Spleen (tissue), 11 donors: ENCODE measurements at regions not wholly inside any gene's neighbourhood (a gene's known extent, or its start where the extent isn't known, plus 50 kb on each side); places are given as distances from the start of the nearest gene placed in this dataset.

Experiments used
- DNase-seq: peaks from one replicate; pipeline ENCODE4 v3.0.0-alpha.2; 2020
- H3K27ac ChIP-seq, 8 donors: fragments of 200-600 bp; sonication (generic) in 7 of 8; 1 replicate in 4 of 8; 2 replicates in 4 of 8; pipeline versions ENCODE4 v1.5.0 to v1.8.0; 2016 to 2021; ENCODE audit warnings: inconsistent platforms in 4 of 8, mild to moderate bottlenecking in 4 of 8, moderate library complexity in 1 of 8
- H3K27me3 ChIP-seq, 7 donors: fragments of 200-600 bp; sonication (generic) in 6 of 7; replicated peaks in 1 of 7; 1 replicate in 4 of 7; 2 replicates in 3 of 7; pipeline versions ENCODE4 v1.5.0 to v1.8.0; 2016 to 2021; ENCODE audit warnings: inconsistent platforms in 3 of 7, mild to moderate bottlenecking in 1 of 7
- H3K36me3 ChIP-seq, 6 donors: fragments of 200-600 bp; sonication (generic) in 5 of 6; 1 replicate in 4 of 6; 2 replicates in 2 of 6; pipeline versions ENCODE4 v1.5.0 to v1.8.0; 2016 to 2021; ENCODE audit warnings: inconsistent platforms in 2 of 6
- H3K4me1 ChIP-seq, 6 donors: fragments of 200-600 bp; sonication (generic) in 5 of 6; 1 replicate in 3 of 6; 2 replicates in 3 of 6; pipeline versions ENCODE4 v1.5.0 to v1.8.0; 2016 to 2021; ENCODE audit warnings: inconsistent platforms in 3 of 6
- H3K4me3 ChIP-seq, 8 donors: fragments of 200-600 bp; sonication (generic) in 7 of 8; 1 replicate in 4 of 8; 2 replicates in 4 of 8; pipeline versions ENCODE4 v1.5.0 to v1.8.0; 2016 to 2021; ENCODE audit warnings: inconsistent platforms in 4 of 8, mild to moderate bottlenecking in 4 of 8, moderate library complexity in 2 of 8
- H3K9me3 ChIP-seq, 8 donors: fragments of 200-600 bp; sonication (generic) in 7 of 8; 1 replicate in 4 of 8; 2 replicates in 4 of 8; pipeline versions ENCODE4 v1.5.0 to v1.8.0; 2016 to 2021; ENCODE audit warnings: inconsistent platforms in 4 of 8
- CTCF ChIP-seq, 11 experiments: fragments of 200-600 bp in 7 of 11; fragments of 450-650 bp in 4 of 11; sonication (generic) in 4 of 11; IDR thresholded peaks in 8 of 11; conservative IDR thresholded peaks in 3 of 11; 1 replicate in 7 of 11; 2 replicates in 4 of 11; pipeline versions ENCODE4 v1.4.0 to v1.8.0; 2016 to 2021; ENCODE audit warnings: antibody characterized with exemption in 11 of 11, inconsistent platforms in 4 of 11, mild to moderate bottlenecking in 1 of 11
- POLR2A ChIP-seq, 3 donors: fragments of 450-650 bp; IDR thresholded peaks; one replicate each; pipeline ENCODE4 v1.5.1; 2017; ENCODE audit warnings: antibody characterized with exemption in 3 of 3, mild to moderate bottlenecking in 1 of 3
- POLR2AphosphoS5 ChIP-seq, 3 donors: sonication (generic); formaldehyde crosslinking; IDR thresholded peaks; one replicate each; pipeline ENCODE4 v1.5.1; 2017; ENCODE audit warnings: antibody characterized with exemption in 3 of 3
- WGBS, 5 donors: extraction: QIAGEN DNeasy Blood & Tissue Kit in 3 of 5; methylation state at CpG; one replicate each; pipeline versions ENCODE4 v1.1.5 to v1.1.7; 2013 to 2018; 5-methylcytosine and 5-hydroxymethylcytosine counted together
- intact Hi-C: fragments of 100-400 bp; cut with DNase I; formaldehyde crosslinking; loops from one replicate; pipeline ENCODE4 v1.15.0; 2023; ENCODE audit warnings: low total_unique reads
- donor health status: healthy with polysubstance abuse.
- donor health status: DM: no; HTN: no; CAD: no; lungs with moderate emphysema.
- donor health status: DM: no; HTN: no; CAD: no.
- donor health status: Bipolar disorder and iron deficiency.
- donor health status: healthy.
- donor health status: DM: no; HTN: no; CAD: no.
- donor health status: DM: yes; HTN: yes; CAD: no.

GRCh38 chr3:150144191-150144708 lies 173.6 kb upstream of the PFN2 start:
- H3K27ac ChIP-seq: no peak overlapping the region
- WGBS, 5 donors: 65 to 74% (median 71%) methylated on average over 6 of the region's 6 CpGs
- intact Hi-C loops: no loop called here
- H3K9me3 ChIP-seq: no peaks in the 10 kb centered on the region
- TF ChIP-seq POLR2A (IDR thresholded peaks at IDR 0.05): no peak
- TF ChIP-seq CTCF (IDR thresholded peaks at IDR 0.05 in 8 of 11, conservative IDR thresholded peaks at IDR 0.05 in 3 of 11): no peak
- TF ChIP-seq POLR2AphosphoS5 (IDR thresholded peaks at IDR 0.05): no peak
- H3K36me3 ChIP-seq: no peaks in the 10 kb centered on the region
- H3K4me3 ChIP-seq: no peak overlapping the region
- H3K4me1 ChIP-seq: no peaks in the 10 kb centered on the region
- no peaks in the 10 kb centered on the region for H3K27me3 ChIP-seq
- DNase-seq: no peak

GRCh38 chr3:150142936-150143335 lies 172.2 kb upstream of the PFN2 start:
- Histone ChIP-seq H3K4me3 (no peak overlapping the region), H3K27ac (no peak overlapping the region), H3K9me3 (no peaks in the 10 kb centered on the region), H3K27me3 (no peaks in the 10 kb centered on the region), H3K36me3 (no peaks in the 10 kb centered on the region), H3K4me1 (no peaks in the 10 kb centered on the region)
- DNase-seq: no peak
- intact Hi-C loops: no loop called here
- TF ChIP-seq POLR2AphosphoS5 (IDR thresholded peaks at IDR 0.05): no peak
- no peak for TF ChIP-seq POLR2A (IDR thresholded peaks at IDR 0.05)
- TF ChIP-seq CTCF (IDR thresholded peaks at IDR 0.05 in 8 of 11, conservative IDR thresholded peaks at IDR 0.05 in 3 of 11): no peak

DNA sequence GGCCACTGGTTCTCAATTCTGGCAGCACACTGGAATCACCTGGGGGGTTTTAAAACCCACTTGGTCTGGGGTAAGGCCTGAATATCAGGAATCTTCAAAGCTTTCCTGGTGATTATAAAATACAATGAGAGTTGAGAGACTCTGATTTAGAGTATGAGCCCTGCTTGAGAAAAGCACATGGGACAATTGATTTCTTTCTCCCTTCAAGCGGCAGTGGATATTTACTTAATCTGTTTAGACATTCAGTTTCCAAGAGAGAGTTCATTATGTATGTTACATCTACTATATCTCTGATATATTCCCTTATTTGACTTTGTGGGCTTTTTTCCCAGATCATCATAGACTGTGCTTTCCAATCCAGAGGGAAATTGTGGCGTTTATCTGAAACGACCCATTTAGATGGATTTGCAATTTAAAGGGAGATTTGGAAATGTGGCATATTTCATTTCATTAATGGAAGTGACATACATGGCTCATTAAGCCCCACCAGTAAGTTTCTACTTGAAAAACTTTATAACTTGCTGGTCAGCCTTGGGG lies 171.2 kb upstream of the PFN2 start:
- WGBS, 5 donors: 81 to 92% (median 85%) methylated on average over 3 of the region's 3 CpGs
- Histone ChIP-seq H3K36me3 (no peaks in the 10 kb centered on the region), H3K9me3 (no peaks in the 10 kb centered on the region), H3K4me1 (no peaks in the 10 kb centered on the region), H3K27me3 (no peaks in the 10 kb centered on the region), H3K27ac (no peak overlapping the region), H3K4me3 (no peak overlapping the region)
- intact Hi-C loops: no loop called here
- DNase-seq: no peak
- TF ChIP-seq POLR2A (IDR thresholded peaks at IDR 0.05) (no peak), CTCF (IDR thresholded peaks at IDR 0.05 in 8 of 11, conservative IDR thresholded peaks at IDR 0.05 in 3 of 11) (no peak), POLR2AphosphoS5 (IDR thresholded peaks at IDR 0.05) (no peak)

DNA sequence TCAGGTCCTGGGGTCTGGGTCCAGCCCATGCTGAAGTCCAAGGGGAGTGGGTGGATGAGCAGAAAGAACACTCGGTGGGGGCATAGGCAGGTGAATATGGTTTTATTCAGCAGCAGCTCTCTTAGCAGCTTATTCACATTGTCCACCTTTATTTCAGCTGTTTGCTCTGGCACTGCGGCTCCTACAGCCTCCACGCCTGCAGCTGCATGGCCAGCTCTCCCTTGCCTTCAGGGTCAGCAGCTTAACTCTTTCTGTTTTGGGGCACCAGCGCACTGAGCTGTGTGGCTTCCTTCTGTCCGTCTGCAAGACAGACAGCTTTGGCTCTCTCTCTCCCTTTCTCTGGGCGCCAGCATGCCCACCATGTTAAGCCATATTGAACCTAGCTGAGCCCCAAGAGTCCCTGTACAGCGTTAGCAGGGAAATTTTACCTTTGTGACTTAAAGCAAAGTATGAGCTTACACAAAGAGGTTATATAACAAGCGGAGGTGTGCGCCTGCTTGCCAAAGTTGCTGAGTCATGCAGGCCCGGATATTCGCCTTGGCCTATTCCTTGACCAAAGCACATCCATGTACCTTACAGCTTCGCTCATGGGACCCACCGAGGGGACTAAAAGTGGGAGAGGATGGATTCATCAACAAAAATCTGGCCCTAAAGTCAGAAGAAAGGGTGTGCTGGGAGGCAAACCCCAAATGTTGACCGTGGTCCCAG lies 170.1 kb upstream of the PFN2 start:
- no peaks in the 10 kb centered on the region for H3K36me3 ChIP-seq
- no peak overlapping the region for H3K27ac ChIP-seq
- intact Hi-C loops: no loop called here
- H3K27me3 ChIP-seq: no peaks in the 10 kb centered on the region
- no peak for TF ChIP-seq CTCF (IDR thresholded peaks at IDR 0.05 in 8 of 11, conservative IDR thresholded peaks at IDR 0.05 in 3 of 11)
- TF ChIP-seq POLR2AphosphoS5 (IDR thresholded peaks at IDR 0.05): no peak
- no peak for TF ChIP-seq POLR2A (IDR thresholded peaks at IDR 0.05)
- 90 to 95% (median 92%) methylated on average over 14 of the region's 14 CpGs for WGBS, 5 donors
- no peak for DNase-seq
- H3K4me1 ChIP-seq: no peaks in the 10 kb centered on the region
- no peak overlapping the region for H3K4me3 ChIP-seq
- no peaks in the 10 kb centered on the region for H3K9me3 ChIP-seq
